ENCODE measurements at regions not wholly inside any gene's neighbourhood (a gene's known extent, or its start where the extent isn't known, plus 50 kb on each side); places are given as distances from the start of the nearest gene placed in this dataset.

- TF ChIP-seq ZNF274 (IDR thresholded peaks at IDR 0.05; ENCODE audit: low read depth, low read length) (no peak), YY1 (IDR thresholded peaks at IDR 0.05; ENCODE audit: insufficient read depth, insufficient read length) (no peak), SUZ12 (IDR thresholded peaks at IDR 0.05; ENCODE audit: extremely low read depth, insufficient read depth, insufficient read length) (no peak)
Measured at GRCh38 chr11:67795746-67796145, 121.3 kb upstream of the ALDH3B2 start.
